ENCODE measurements at regions not wholly inside any gene's neighbourhood (a gene's known extent, or its start where the extent isn't known, plus 50 kb on each side); places are given as distances from the start of the nearest gene placed in this dataset.

DNA sequence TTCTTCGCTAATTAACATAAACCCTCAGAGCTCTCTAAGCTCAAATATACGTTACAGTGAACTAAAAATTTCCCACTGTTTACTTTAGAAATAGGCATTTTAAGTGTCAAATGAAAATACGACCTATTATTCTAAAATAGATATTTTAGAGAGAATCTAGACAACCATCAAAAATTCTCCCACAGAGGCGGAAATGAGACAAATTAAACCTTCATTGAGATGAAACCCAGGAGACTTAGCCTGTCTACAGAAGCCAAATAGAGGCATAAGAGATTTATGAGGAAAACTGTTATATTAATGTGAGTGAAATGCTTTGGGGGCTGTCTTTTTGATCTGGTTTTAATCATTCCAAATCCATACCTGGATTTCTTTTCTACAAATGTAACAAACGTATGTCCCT is 232.0 kb upstream of the GRIA4 start:
- ChIA-PET CTCF (interaction anchor here (0.6 kb wide), 1 partner anchor 1307 kb away, joined by 3 read pairs; no protein-coding TSS in a partner anchor), SMC1A (ENCODE audit: uncharacterized antibody, unreplicated experiment) (no interaction called here), POLR2A (no interaction called here), RAD21 (ENCODE audit: unreplicated experiment) (no interaction called here)
- no peak overlapping the region for H3K4me2 ChIP-seq (ENCODE audit: control insufficient read depth, insufficient read depth)
- intact Hi-C loops (cut with micrococcal nuclease; ENCODE audit: unreplicated experiment) (no loop called here), in situ Hi-C loops (cut with MboI) (no loop called here)
- WGBS (ENCODE audit: insufficient coverage, insufficient replicate concordance, low lambda C conversion rate, missing lambda C conversion rate), result 22% methylated on average over 5 of the region's 5 CpGs
- no peaks in the 10 kb centered on the region for H3K79me2 ChIP-seq (ENCODE audit: control insufficient read depth, insufficient read depth, low read length)
- ATAC-seq, result no peak
- DNase-seq (ENCODE audit: low read depth, low spot score), result no peak
- no peaks in the 10 kb centered on the region for H3K4me1 ChIP-seq (ENCODE audit: control insufficient read depth, insufficient read depth, low read length)
- no peak overlapping the region for H3K27ac ChIP-seq (ENCODE audit: control insufficient read depth, insufficient read depth)
- FAIRE-seq, result no peak
- H3K4me3 ChIP-seq, result no peak overlapping the region
- TF ChIP-seq GATAD2B (conservative IDR thresholded peaks at IDR 0.05; ENCODE audit: low read depth) (no peak), ZNF622 (IDR thresholded peaks at IDR 0.05) (no peak), CREB1 (IDR thresholded peaks at IDR 0.05; ENCODE audit: low read depth) (no peak), FOS (IDR thresholded peaks at IDR 0.05; ENCODE audit: borderline replicate concordance, extremely low read depth, insufficient read length) (no peak), SREBF2 (IDR thresholded peaks at IDR 0.05; ENCODE audit: low read length) (no peak), KDM1A (IDR thresholded peaks at IDR 0.05; ENCODE audit: borderline replicate concordance) (no peak), FOXK2 (IDR thresholded peaks at IDR 0.05) (no peak), SMC3 (IDR thresholded peaks at IDR 0.05; ENCODE audit: borderline replicate concordance, low read length) (no peak), HDGF (IDR thresholded peaks at IDR 0.05) (no peak)
- TF ChIP-seq, protein P1, sequence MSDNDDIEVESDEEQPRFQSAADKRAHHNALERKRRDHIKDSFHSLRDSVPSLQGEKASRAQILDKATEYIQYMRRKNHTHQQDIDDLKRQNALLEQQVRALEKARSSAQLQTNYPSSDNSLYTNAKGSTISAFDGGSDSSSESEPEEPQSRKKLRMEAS (IDR thresholded peaks at IDR 0.05; ENCODE audit: low read depth, low read length), result no peak
- TF ChIP-seq, protein P2, sequence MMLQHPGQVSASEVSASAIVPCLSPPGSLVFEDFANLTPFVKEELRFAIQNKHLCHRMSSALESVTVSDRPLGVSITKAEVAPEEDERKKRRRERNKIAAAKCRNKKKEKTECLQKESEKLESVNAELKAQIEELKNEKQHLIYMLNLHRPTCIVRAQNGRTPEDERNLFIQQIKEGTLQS (IDR thresholded peaks at IDR 0.05; ENCODE audit: borderline replicate concordance, extremely low read depth, low read depth, low read length), result no peak
- H4K20me1 ChIP-seq (ENCODE audit: control insufficient read depth, insufficient read depth), result no peaks in the 10 kb centered on the region
- H2AFZ ChIP-seq (ENCODE audit: control insufficient read depth, low read depth, low read length), result no peak overlapping the region
- H3K9ac ChIP-seq (ENCODE audit: control insufficient read depth, insufficient read depth, low read length), result no peak overlapping the region
- no TSS peak for BruUV-seq (replicated peaks)
- H3K27me3 ChIP-seq (replicated peaks in 1 of 2; ENCODE audit: control insufficient read depth in 2 of 2, insufficient read depth in 2 of 2, low read length in 1 of 2), result no peaks in the 10 kb centered on the region
- H3K9me3 ChIP-seq (replicated peaks; ENCODE audit: control insufficient read depth, insufficient read depth, low read length), result no peaks in the 10 kb centered on the region
- no peaks in the 10 kb centered on the region for H3K36me3 ChIP-seq (ENCODE audit: control insufficient read depth in 2 of 2, insufficient read depth in 2 of 2, low read length in 1 of 2)

Measured in GM12878 (cell line).